GM19452 (cell line): ENCODE measurements at regions not wholly inside any gene's neighbourhood (a gene's known extent, or its start where the extent isn't known, plus 50 kb on each side); places are given as distances from the start of the nearest gene placed in this dataset.
"Not testable (repeated sequence)": the region's sequence is repeated elsewhere in the genome, so short reads cannot be mapped to it uniquely, and the experiment has no call there.

ENCODE experiments used
- ATAC-seq: cut with Tn5 transposase; IDR thresholded peaks from one replicate; pipeline ENCODE4 v1.9.1; 2021; ENCODE audit not compliant: unreplicated experiment

DNA sequence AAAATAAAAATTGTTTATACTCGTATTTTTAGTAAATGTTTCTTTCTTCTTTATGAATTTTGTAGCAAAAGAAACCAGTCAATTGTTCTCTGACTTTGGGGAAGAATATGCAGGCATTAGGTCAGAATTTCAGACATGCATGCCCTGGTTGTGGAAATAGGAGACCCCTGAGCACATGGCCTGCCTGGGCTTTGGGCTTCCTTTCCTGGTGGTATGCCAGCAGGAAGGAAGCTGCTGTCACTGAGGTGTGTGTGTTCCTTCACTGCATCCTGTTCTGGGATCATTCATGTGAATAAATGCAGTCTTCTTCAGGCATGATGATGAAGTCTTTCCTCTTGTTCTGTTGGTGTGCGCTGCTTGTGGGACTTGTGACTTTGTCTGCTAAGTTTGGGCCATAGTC lies 920.2 kb upstream of the VRK2 start:
- no peak for ATAC-seq

- ATAC-seq: no peak
Measured at GRCh38 chr2:57139179-57139578, 907.4 kb upstream of the VRK2 start.

DNA sequence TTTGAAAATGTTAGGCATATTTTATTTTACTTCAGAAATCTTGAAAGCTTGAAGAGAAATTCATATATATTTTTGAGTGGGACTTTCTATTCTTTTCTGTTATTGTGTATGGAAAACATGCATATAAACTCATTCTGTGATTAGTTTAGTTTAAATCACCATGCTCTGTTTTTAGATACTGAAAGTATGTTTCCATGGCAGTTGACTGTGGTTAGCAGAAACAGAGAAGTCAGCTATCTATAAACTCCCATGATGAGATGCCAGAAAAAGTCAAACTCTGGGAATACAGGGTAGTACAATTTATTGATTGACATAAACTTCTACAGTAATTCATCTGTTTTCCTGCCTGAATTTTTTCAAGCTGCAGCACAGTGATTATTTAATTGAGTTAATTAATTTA lies 905.3 kb upstream of the VRK2 start:
- no peak for ATAC-seq

DNA sequence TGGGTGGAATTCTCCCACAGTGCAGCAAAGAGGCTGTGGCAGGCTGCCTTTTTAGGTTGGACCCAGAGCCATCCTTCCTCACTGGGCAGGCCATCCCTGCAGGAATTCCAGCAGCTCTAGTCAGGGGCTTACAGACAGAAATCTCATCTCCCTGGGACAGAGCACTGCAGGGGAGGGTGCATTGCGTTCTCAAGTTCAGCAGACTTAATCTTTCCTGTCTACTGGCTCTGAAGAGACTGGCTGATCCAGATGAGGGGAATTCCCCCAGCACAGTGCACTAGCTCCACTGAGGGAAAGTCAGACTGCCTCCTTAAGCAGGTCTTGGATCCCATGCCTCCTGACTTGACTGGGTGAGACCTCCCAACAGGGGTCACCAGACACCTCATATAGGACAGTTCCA lies 899.7 kb upstream of the VRK2 start:
- ATAC-seq: no peak

- no peak for ATAC-seq
Measured at GRCh38 chr2:57156231-57156924, 890.2 kb upstream of the VRK2 start.

- no peak for ATAC-seq
Measured at GRCh38 chr2:57160976-57161375, 885.6 kb upstream of the VRK2 start.

GRCh38 chr2:57177176-57177575 lies 869.4 kb upstream of the VRK2 start:
- no peak for ATAC-seq

GRCh38 chr2:57180042-57180567 lies 866.5 kb upstream of the VRK2 start:
- ATAC-seq: no peak

DNA sequence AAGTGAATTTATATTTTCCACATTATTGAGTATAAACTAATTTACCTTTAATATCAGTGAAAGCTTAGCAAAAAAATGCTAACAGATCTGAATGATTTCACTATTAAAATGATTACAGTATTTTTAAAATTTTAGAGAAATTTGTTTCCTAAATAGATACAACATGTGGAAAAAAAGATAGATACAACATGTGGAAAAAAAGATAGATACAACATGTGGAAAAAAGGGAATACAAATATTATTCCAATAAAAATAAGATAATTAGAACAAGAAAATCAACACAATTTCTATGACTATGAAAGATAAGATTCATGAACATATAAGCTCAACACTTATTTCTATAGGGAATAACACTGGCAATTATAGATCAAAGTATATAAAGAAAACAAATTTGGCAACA lies 865.9 kb upstream of the VRK2 start:
- no peak for ATAC-seq

DNA sequence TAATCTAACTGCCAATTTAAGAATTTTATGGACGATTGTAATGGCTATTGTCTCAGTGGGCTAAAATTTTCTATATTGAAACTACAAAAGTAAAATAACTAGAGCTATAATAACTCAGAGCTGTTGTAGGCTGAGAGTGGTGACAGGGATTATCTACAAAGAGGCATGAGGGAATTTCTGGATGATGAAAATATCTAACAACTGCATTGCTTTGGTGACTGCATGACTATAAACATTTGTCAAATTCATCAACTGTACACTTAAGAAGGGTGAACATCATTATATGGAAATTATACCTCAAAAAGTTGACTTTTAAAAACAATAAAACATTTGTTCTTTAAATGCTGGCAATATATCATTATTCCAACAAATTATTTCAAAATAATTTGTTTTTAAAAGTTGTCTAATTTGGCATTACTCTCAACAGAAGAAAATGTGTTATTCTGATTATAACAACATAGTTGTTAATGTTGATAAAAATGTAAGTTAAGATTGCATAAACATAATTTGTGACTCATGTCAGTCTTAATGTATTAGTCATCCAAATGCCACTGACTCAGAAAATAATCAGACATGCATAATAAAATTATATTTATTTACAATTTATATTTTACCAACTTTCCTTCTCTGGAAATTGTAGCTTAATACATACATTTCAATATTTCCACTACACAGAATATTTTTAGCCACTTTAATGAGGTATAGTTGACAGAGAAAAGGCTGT lies 865.1 kb upstream of the VRK2 start:
- ATAC-seq: no peak

- no peak for ATAC-seq
Measured at GRCh38 chr2:57182916-57183315, 863.7 kb upstream of the VRK2 start.

GRCh38 chr2:57185568-57185967 lies 861.0 kb upstream of the VRK2 start:
- no peak for ATAC-seq

DNA sequence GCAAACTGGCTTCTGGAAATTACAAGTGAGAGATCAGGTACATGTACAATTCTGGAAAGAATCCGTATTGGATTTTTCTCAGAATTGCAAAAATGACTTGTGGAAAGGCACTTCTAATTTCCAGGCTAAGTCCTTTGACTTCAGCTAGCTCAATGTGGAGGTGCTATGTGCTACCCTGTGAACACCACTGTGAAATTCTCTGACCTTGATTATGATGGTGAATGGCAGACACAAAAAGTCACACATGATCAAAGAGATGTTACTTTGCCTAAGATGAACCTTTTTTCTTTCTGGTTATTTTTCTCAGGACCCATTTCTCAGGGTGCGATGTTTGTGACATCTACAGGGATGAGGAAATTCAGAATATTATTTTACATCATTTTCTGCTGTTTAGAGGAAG lies 856.6 kb upstream of the VRK2 start:
- no peak for ATAC-seq

DNA sequence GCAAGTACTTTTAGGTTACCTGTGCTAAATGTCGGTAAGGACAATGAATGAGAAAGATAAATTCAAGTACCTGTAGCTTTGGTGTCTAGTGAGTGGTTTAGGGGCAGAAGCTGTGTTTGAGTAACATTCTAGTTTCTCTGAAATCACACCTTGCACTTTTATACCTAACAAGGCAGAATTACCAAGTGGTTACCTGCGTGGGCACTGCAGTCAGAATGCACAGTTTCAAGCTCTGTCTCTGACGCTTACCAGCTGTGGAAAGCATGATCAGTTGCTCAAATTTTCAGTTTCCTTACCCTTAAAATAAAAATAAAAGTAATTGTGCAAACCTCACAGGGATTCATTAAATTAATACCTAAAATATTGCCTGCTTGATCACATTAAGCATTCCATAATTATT lies 846.9 kb upstream of the VRK2 start:
- no peak for ATAC-seq

DNA sequence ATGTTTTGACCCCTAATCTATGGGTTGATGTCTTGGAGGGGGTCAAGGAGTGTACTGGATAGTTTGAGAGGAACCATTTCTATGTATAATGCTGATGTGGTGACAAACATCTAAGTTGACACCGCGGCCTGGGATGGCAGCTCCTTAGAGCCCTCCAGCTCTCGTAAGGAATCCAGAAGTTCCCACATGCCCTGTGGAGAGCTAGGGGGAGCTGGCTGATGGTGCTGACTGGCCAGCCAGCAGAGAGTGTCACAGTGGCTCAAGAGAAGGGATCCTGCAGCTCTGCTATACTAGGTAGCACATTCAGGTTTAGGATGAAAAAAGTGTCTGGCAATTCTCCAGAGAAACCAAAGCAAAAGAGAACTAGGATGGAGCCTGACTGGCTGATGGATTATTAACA lies 842.2 kb upstream of the VRK2 start:
- no peak for ATAC-seq

- ATAC-seq: no peak
Measured at GRCh38 chr2:57205241-57205640, 841.4 kb upstream of the VRK2 start.

- ATAC-seq: no peak
Measured at GRCh38 chr2:57207191-57207590, 839.4 kb upstream of the VRK2 start.

- no peak for ATAC-seq
Measured at GRCh38 chr2:57209799-57210198, 836.8 kb upstream of the VRK2 start.

GRCh38 chr2:57210855-57211254 lies 835.8 kb upstream of the VRK2 start:
- ATAC-seq: no peak

DNA sequence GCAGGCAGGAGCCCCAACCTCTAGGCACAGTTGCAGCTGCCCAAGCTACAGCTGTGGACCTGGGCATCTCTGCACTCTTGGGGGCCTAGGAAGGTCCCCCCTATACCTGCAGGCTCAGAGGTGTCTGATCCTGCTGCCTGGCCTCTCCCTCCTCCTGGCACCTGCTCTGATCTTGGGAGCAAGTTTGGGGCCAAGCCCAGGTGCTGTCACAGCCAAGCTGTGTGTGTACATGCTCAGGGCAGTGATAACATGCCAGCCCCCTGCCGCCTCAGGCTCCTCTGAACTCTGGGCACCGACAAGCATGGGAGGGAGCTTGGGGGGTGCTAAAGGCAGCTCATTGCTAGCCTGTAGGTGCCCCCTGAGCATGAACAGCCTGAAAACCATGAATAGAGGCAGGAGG lies 829.6 kb upstream of the VRK2 start:
- ATAC-seq: no peak

GRCh38 chr2:57218206-57218605 lies 828.4 kb upstream of the VRK2 start:
- ATAC-seq: no peak

DNA sequence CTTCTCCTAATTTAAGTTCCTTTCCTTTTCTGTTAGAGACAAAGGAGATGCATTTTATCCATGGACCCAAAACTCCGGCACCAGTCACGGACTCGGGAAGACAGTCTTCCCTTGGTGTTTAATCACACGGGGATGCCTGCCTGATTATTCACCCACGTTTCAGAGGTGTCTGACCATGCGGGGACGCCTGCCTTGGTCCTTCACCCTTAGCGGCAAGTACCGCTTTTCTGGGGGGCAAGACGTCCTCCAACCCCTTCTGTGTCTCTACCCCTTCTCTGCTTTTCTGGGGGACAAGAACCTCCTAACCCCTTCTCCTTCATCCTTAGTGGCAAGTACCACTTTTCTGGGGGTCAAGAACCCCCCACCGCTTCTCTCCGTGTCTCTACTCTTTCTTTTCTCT lies 816.9 kb upstream of the VRK2 start:
- not testable (repeated sequence) for ATAC-seq

GRCh38 chr2:57232341-57232740 lies 814.3 kb upstream of the VRK2 start:
- ATAC-seq: not testable (repeated sequence)
